ENCODE measurements at regions not wholly inside any gene's neighbourhood (a gene's known extent, or its start where the extent isn't known, plus 50 kb on each side); places are given as distances from the start of the nearest gene placed in this dataset. TPM values are rescaled to one million over a fixed set of nuclear protein-coding genes. Genes with fewer than 3 reads are reported as not detected.

Small RNAs in the stretch of these regions (small RNA-seq; reads per million reads assigned to genes)
- not detected for gene MIR4719 (ENCODE audit: low replicate concordance)

Measured in skin of body (tissue), 1 donor.